Stimulated activated naive CD8-positive, alpha-beta T cell treated with anti-CD3 and anti-CD28 coated beads, Interleukin-15, amount 100 ng/mL, for 72 hours (primary cell): ENCODE measurements at regions not wholly inside any gene's neighbourhood (a gene's known extent, or its start where the extent isn't known, plus 50 kb on each side); places are given as distances from the start of the nearest gene placed in this dataset.
"Not testable (repeated sequence)": the region's sequence is repeated elsewhere in the genome, so short reads cannot be mapped to it uniquely, and the experiment has no call there.

Source experiments
- ATAC-seq: fragments of 150-1000 bp; cut with Tn5 transposase; 2 replicates; pipeline ENCODE4 v1.10.0; 2021; ENCODE audit warnings: mild to moderate bottlenecking, moderate library complexity
- DNase-seq, 2 donors: peaks; one replicate each; pipeline ENCODE4 v3.0.0; 2021 to 2022
- H3K27ac Mint-ChIP-seq, 2 donors: one replicate each; pipeline ENCODE4 v1.8.0; 2022; ENCODE audit warnings: mild to moderate bottlenecking in 2 of 2, mixed read lengths in 2 of 2, moderate library complexity in 2 of 2
- H3K27me3 Mint-ChIP-seq: one replicate; pipeline ENCODE4 v1.8.0; 2022; ENCODE audit warnings: mixed read lengths
- H3K4me1 Mint-ChIP-seq: one replicate; pipeline ENCODE4 v1.8.0; 2022; ENCODE audit warnings: mild to moderate bottlenecking, mixed read lengths
- H3K4me3 Mint-ChIP-seq, 2 donors: one replicate each; pipeline ENCODE4 v1.8.0; 2022; ENCODE audit warnings: mild to moderate bottlenecking in 2 of 2, mixed read lengths in 2 of 2, moderate library complexity in 1 of 2
- H3K9me3 Mint-ChIP-seq, 2 donors: one replicate each; pipeline ENCODE4 v1.8.0; 2022; ENCODE audit warnings: mixed read lengths in 2 of 2

- Mint-ChIP-seq H3K9me3 (peaks cover 5 to 12% of the 10 kb centered on the region in 2 donors), H3K4me3 (no peak overlapping the region), H3K4me1 (no peaks in the 10 kb centered on the region), H3K27ac (no peak overlapping the region), H3K27me3 (no peaks in the 10 kb centered on the region)
- no peak for DNase-seq
- ATAC-seq = no peak
Measured at GRCh38 chr1:118388301-118388959, 203.4 kb upstream of the SPAG17 start.

GRCh38 chr1:118381197-118381869 is 196.3 kb upstream of the SPAG17 start:
- no peak for ATAC-seq
- no peaks in the 10 kb centered on the region for H3K27me3 Mint-ChIP-seq
- no peak for DNase-seq

GRCh38 chr1:118377183-118377582 is 192.2 kb upstream of the SPAG17 start:
- H3K4me3 Mint-ChIP-seq, DNase-seq, ATAC-seq, H3K27me3 Mint-ChIP-seq, H3K4me1 Mint-ChIP-seq, H3K27ac Mint-ChIP-seq: not testable (repeated sequence)
- peaks cover 5 to 20% of the 10 kb centered on the region in 2 donors for H3K9me3 Mint-ChIP-seq

More at GRCh38 chr1:118381197-118381869, 196.3 kb upstream of the SPAG17 start:
- Mint-ChIP-seq H3K4me3 (no peak overlapping the region), H3K4me1 (no peaks in the 10 kb centered on the region), H3K27ac (no peak overlapping the region), H3K9me3 (peaks cover 0 to 9% of the 10 kb centered on the region in 2 donors)

GRCh38 chr1:118371612-118372011 is 186.6 kb upstream of the SPAG17 start:
- no peak overlapping the region for H3K4me3 Mint-ChIP-seq
- DNase-seq = no peak
- no peak for ATAC-seq
- peaks cover 19% of the 10 kb centered on the region in 2 donors for H3K9me3 Mint-ChIP-seq
- no peak overlapping the region for H3K27ac Mint-ChIP-seq
- no peaks in the 10 kb centered on the region for H3K4me1 Mint-ChIP-seq
- H3K27me3 Mint-ChIP-seq = no peaks in the 10 kb centered on the region

GRCh38 chr1:118370861-118371260 is 185.8 kb upstream of the SPAG17 start:
- H3K27ac Mint-ChIP-seq = no peak overlapping the region
- H3K4me3 Mint-ChIP-seq = no peak overlapping the region
- DNase-seq (no peak), ATAC-seq (no peak)
- no peaks in the 10 kb centered on the region for H3K27me3 Mint-ChIP-seq
- peaks cover 19 to 26% of the 10 kb centered on the region in 2 donors for H3K9me3 Mint-ChIP-seq
- H3K4me1 Mint-ChIP-seq = no peaks in the 10 kb centered on the region

- no peaks in the 10 kb centered on the region for H3K4me1 Mint-ChIP-seq
- no peak overlapping the region for H3K4me3 Mint-ChIP-seq
- H3K27ac Mint-ChIP-seq = no peak overlapping the region
Measured at GRCh38 chr1:118366286-118366685, 181.3 kb upstream of the SPAG17 start.

GRCh38 chr1:118364882-118365281 is 179.9 kb upstream of the SPAG17 start:
- DNase-seq = no peak
- H3K27ac Mint-ChIP-seq = no peak overlapping the region
- ATAC-seq = no peak
- H3K27me3 Mint-ChIP-seq = no peaks in the 10 kb centered on the region
- no peak overlapping the region for H3K4me3 Mint-ChIP-seq
- peaks cover 14 to 22% of the 10 kb centered on the region in 2 donors for H3K9me3 Mint-ChIP-seq
- no peaks in the 10 kb centered on the region for H3K4me1 Mint-ChIP-seq

More at GRCh38 chr1:118366286-118366685, 181.3 kb upstream of the SPAG17 start:
- Mint-ChIP-seq H3K9me3 (peaks cover 9 to 30% of the 10 kb centered on the region in 2 donors), H3K27me3 (no peaks in the 10 kb centered on the region)
- ATAC-seq = no peak
- DNase-seq = no peak

GRCh38 chr1:118363396-118363795 is 178.4 kb upstream of the SPAG17 start:
- Mint-ChIP-seq H3K27me3 (no peaks in the 10 kb centered on the region), H3K9me3 (peaks cover 14 to 22% of the 10 kb centered on the region in 2 donors), H3K4me3 (no peak overlapping the region), H3K4me1 (no peaks in the 10 kb centered on the region), H3K27ac (no peak overlapping the region)
- ATAC-seq (no peak), DNase-seq (no peak)

- no peaks in the 10 kb centered on the region for H3K27me3 Mint-ChIP-seq
- H3K9me3 Mint-ChIP-seq = peaks cover 13 to 14% of the 10 kb centered on the region in 2 donors
- no peak overlapping the region for H3K4me3 Mint-ChIP-seq
- no peak overlapping the region for H3K27ac Mint-ChIP-seq
- DNase-seq (no peak), ATAC-seq (no peak)
- no peaks in the 10 kb centered on the region for H3K4me1 Mint-ChIP-seq
Measured at GRCh38 chr1:118360817-118361216, 175.8 kb upstream of the SPAG17 start.

- Mint-ChIP-seq H3K27ac (no peak overlapping the region), H3K4me3 (no peak overlapping the region), H3K9me3 (peaks cover 14 to 16% of the 10 kb centered on the region in 2 donors), H3K4me1 (no peaks in the 10 kb centered on the region), H3K27me3 (no peaks in the 10 kb centered on the region)
- DNase-seq (no peak), ATAC-seq (no peak)
Measured at GRCh38 chr1:118346936-118347335, 161.9 kb upstream of the SPAG17 start.

- H3K4me1 Mint-ChIP-seq = no peaks in the 10 kb centered on the region
- DNase-seq (no peak), ATAC-seq (no peak)
- H3K4me3 Mint-ChIP-seq = no peak overlapping the region
- H3K9me3 Mint-ChIP-seq = peaks cover 8 to 15% of the 10 kb centered on the region in 2 donors
- H3K27me3 Mint-ChIP-seq = no peaks in the 10 kb centered on the region
- H3K27ac Mint-ChIP-seq = no peak overlapping the region
Measured at GRCh38 chr1:118340928-118341910, 156.2 kb upstream of the SPAG17 start.

GRCh38 chr1:118339400-118340124 is 154.5 kb upstream of the SPAG17 start:
- Mint-ChIP-seq H3K4me1 (no peaks in the 10 kb centered on the region), H3K27ac (no peak overlapping the region), H3K9me3 (peaks cover 7 to 15% of the 10 kb centered on the region in 2 donors), H3K27me3 (no peaks in the 10 kb centered on the region), H3K4me3 (no peak overlapping the region)
- ATAC-seq (no peak), DNase-seq (no peak)

- H3K27me3 Mint-ChIP-seq = no peaks in the 10 kb centered on the region
Measured at GRCh38 chr1:118338936-118339335, 153.9 kb upstream of the SPAG17 start.

GRCh38 chr1:118337346-118337745 is 152.3 kb upstream of the SPAG17 start:
- Mint-ChIP-seq H3K27ac (no peak overlapping the region), H3K4me3 (no peak overlapping the region), H3K4me1 (no peaks in the 10 kb centered on the region), H3K9me3 (peaks cover 9 to 11% of the 10 kb centered on the region in 2 donors), H3K27me3 (no peaks in the 10 kb centered on the region)
- DNase-seq (no peak), ATAC-seq (no peak)

More at GRCh38 chr1:118338936-118339335, 153.9 kb upstream of the SPAG17 start:
- no peak for DNase-seq
- no peak overlapping the region for H3K27ac Mint-ChIP-seq
- no peak for ATAC-seq
- H3K4me1 Mint-ChIP-seq = no peaks in the 10 kb centered on the region
- H3K4me3 Mint-ChIP-seq = no peak overlapping the region
- H3K9me3 Mint-ChIP-seq = peaks cover 7 to 15% of the 10 kb centered on the region in 2 donors

- peaks cover 7 to 11% of the 10 kb centered on the region in 2 donors for H3K9me3 Mint-ChIP-seq
- no peaks in the 10 kb centered on the region for H3K27me3 Mint-ChIP-seq
- H3K4me3 Mint-ChIP-seq = no peak overlapping the region
- DNase-seq = no peak
- no peak for ATAC-seq
- no peaks in the 10 kb centered on the region for H3K4me1 Mint-ChIP-seq
- H3K27ac Mint-ChIP-seq = peak overlapping the region in 1 of 2 donors; percentile 35
Measured at GRCh38 chr1:118335331-118335732, 150.3 kb upstream of the SPAG17 start.
